ENCODE measurements at regions not wholly inside any gene's neighbourhood (a gene's known extent, or its start where the extent isn't known, plus 50 kb on each side); places are given as distances from the start of the nearest gene placed in this dataset.
A peak's percentile ranks its signal among the peaks of the same experiment; 100 is the strongest.

DNA sequence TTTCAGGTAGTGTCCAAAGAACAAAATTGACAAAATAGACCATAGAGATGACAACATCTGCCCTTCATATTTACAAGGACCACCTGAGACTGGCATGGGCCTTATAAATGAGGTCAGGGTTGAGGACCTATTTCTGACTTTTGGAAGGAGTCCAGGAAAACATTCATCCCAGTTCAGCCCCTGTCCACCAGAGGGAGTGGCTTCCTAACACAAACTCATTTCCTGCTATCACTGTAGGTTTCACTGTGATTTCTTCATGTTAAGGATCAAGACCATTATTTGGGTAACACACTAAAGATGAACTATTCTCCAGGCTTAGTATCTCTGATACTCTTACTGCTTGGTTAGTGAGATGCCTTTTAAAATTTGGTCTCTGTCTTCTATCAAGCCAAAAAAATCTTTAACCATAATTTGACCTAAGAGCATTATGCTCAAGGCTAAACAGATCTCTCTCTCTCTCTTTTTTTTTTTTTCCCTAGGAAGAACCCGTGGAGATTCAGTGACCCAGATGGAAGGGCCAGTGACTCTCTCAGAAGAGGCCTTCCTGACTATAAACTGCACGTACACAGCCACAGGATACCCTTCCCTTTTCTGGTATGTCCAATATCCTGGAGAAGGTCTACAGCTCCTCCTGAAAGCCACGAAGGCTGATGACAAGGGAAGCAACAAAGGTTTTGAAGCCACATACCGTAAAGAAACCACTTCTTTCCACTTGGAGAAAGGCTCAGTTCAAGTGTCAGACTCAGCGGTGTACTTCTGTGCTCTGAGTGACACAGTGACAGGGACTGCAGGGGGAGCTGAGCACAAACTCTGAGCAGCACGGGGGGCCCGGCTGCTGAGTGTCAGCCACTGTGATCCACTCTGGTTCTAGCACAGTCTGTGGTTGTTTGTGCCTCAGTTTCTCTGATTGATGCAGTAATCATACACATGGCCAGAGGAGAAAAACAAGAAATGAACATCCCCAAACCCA, 267.6 kb upstream of the OR4E1 start:
- peaks cover 3% of the 10 kb centered on the region for H3K4me1 Mint-ChIP-seq
- no peak overlapping the region for H3K4me3 Mint-ChIP-seq
- Histone ChIP-seq H3K4me3 (replicated peaks in 1 of 3; ENCODE audit: low read depth in 2 of 3, low read length in 3 of 3) (no peak overlapping the region), H3K79me2 (ENCODE audit: insufficient read depth, low read length) (no peaks in the 10 kb centered on the region), H3K4me1 (ENCODE audit: control insufficient read depth in 1 of 2, insufficient read depth in 2 of 2, low read length in 2 of 2) (no peaks in the 10 kb centered on the region), H3K9me3 (replicated peaks in 1 of 2; ENCODE audit: control insufficient read depth in 1 of 2, insufficient read depth in 1 of 2, low read length in 2 of 2) (no peaks in the 10 kb centered on the region), H2AFZ (ENCODE audit: insufficient read depth, low read depth, low read length, poor library complexity, severe bottlenecking) (no peak overlapping the region), H3K9ac (ENCODE audit: insufficient read depth, low read length, poor library complexity, severe bottlenecking) (no peak overlapping the region), H3K27me3 (ENCODE audit: control insufficient read depth in 2 of 2, insufficient read depth in 2 of 2, low read length in 2 of 2) (no peaks in the 10 kb centered on the region), H3K36me3 (replicated peaks in 1 of 2; ENCODE audit: control insufficient read depth in 1 of 2, insufficient read depth in 2 of 2, low read length in 2 of 2) (no peaks in the 10 kb centered on the region), H3K27ac (ENCODE audit: low read depth in 1 of 2, low read length in 2 of 2) (no peak overlapping the region), H3K4me2 (replicated peaks; ENCODE audit: extremely low read depth, low read length, poor library complexity, severe bottlenecking) (no peak overlapping the region), H4K20me1 (ENCODE audit: insufficient read depth, low read length) (no peaks in the 10 kb centered on the region)
- no peaks in the 10 kb centered on the region for H3K27me3 Mint-ChIP-seq (ENCODE audit: low read depth in 3 of 3)
- intact Hi-C loops (cut with micrococcal nuclease), result no loop called here
- TF ChIP-seq, protein P1, sequence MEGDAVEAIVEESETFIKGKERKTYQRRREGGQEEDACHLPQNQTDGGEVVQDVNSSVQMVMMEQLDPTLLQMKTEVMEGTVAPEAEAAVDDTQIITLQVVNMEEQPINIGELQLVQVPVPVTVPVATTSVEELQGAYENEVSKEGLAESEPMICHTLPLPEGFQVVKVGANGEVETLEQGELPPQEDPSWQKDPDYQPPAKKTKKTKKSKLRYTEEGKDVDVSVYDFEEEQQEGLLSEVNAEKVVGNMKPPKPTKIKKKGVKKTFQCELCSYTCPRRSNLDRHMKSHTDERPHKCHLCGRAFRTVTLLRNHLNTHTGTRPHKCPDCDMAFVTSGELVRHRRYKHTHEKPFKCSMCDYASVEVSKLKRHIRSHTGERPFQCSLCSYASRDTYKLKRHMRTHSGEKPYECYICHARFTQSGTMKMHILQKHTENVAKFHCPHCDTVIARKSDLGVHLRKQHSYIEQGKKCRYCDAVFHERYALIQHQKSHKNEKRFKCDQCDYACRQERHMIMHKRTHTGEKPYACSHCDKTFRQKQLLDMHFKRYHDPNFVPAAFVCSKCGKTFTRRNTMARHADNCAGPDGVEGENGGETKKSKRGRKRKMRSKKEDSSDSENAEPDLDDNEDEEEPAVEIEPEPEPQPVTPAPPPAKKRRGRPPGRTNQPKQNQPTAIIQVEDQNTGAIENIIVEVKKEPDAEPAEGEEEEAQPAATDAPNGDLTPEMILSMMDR (IDR thresholded peaks at IDR 0.05), result peak; percentile 67
- H3K27ac Mint-ChIP-seq, result no peak overlapping the region
- DNase-seq, result peak in 1 of 3 donors; percentile 5
- H3K36me3 Mint-ChIP-seq, result no peaks in the 10 kb centered on the region
- H3K9me3 Mint-ChIP-seq, result no peaks in the 10 kb centered on the region
- 95% methylated on average over 4 of the region's 7 CpGs for WGBS (ENCODE audit: insufficient coverage)

DNA sequence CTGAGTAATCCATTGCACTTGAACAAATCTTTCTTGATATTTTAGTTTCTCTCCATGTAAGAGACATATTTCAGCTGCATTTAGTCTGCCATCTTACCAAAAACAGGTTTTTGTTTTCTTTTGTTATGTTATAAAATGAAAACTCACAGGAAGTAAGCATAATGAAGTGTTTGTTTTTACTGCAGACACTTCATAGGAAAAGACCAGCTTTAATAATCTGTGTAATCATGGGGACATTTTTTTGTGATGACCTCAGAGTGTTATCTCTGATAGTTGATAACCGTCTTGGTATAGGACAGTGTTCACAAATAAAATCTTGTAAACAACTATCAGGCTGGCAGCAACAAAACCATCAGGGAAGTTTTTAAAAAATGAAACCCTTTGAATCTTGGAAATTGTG, 266.2 kb upstream of the OR4E1 start:
- no peak overlapping the region for H3K27ac Mint-ChIP-seq
- H3K27me3 Mint-ChIP-seq (ENCODE audit: low read depth in 3 of 3), result no peaks in the 10 kb centered on the region
- no peak for DNase-seq
- intact Hi-C loops (cut with micrococcal nuclease), result no loop called here
- no peaks in the 10 kb centered on the region for H3K79me2 ChIP-seq (ENCODE audit: insufficient read depth, low read length)
- H3K9me3 ChIP-seq (replicated peaks in 1 of 2; ENCODE audit: control insufficient read depth in 1 of 2, insufficient read depth in 1 of 2, low read length in 2 of 2), result no peaks in the 10 kb centered on the region
- no peak overlapping the region for H3K9ac ChIP-seq (ENCODE audit: insufficient read depth, low read length, poor library complexity, severe bottlenecking)
- H3K4me1 Mint-ChIP-seq, result peaks cover 3% of the 10 kb centered on the region
- H2AFZ ChIP-seq (ENCODE audit: insufficient read depth, low read depth, low read length, poor library complexity, severe bottlenecking), result no peak overlapping the region
- H3K9me3 Mint-ChIP-seq, result no peaks in the 10 kb centered on the region
- H3K27me3 ChIP-seq (ENCODE audit: control insufficient read depth in 2 of 2, insufficient read depth in 2 of 2, low read length in 2 of 2), result no peaks in the 10 kb centered on the region
- TF ChIP-seq, protein P1 (IDR thresholded peaks at IDR 0.05), result no peak
- H3K36me3 ChIP-seq (replicated peaks in 1 of 2; ENCODE audit: control insufficient read depth in 1 of 2, insufficient read depth in 2 of 2, low read length in 2 of 2), result no peaks in the 10 kb centered on the region
- no peaks in the 10 kb centered on the region for H3K4me1 ChIP-seq (ENCODE audit: control insufficient read depth in 1 of 2, insufficient read depth in 2 of 2, low read length in 2 of 2)
- WGBS (ENCODE audit: insufficient coverage), result no CpG with 5 or more reads among the region's 1 CpG
- H3K27ac ChIP-seq (ENCODE audit: low read depth in 1 of 2, low read length in 2 of 2), result no peak overlapping the region
- H3K36me3 Mint-ChIP-seq, result no peaks in the 10 kb centered on the region
- no peak overlapping the region for H3K4me2 ChIP-seq (replicated peaks; ENCODE audit: extremely low read depth, low read length, poor library complexity, severe bottlenecking)
- H3K4me3 ChIP-seq (replicated peaks in 1 of 3; ENCODE audit: low read depth in 2 of 3, low read length in 3 of 3), result no peak overlapping the region
- H3K4me3 Mint-ChIP-seq, result no peak overlapping the region
- no peaks in the 10 kb centered on the region for H4K20me1 ChIP-seq (ENCODE audit: insufficient read depth, low read length)

Data from CD14-positive monocyte (primary cell).